ENCODE measurements at regions not wholly inside any gene's neighbourhood (a gene's known extent, or its start where the extent isn't known, plus 50 kb on each side); places are given as distances from the start of the nearest gene placed in this dataset.

DNA sequence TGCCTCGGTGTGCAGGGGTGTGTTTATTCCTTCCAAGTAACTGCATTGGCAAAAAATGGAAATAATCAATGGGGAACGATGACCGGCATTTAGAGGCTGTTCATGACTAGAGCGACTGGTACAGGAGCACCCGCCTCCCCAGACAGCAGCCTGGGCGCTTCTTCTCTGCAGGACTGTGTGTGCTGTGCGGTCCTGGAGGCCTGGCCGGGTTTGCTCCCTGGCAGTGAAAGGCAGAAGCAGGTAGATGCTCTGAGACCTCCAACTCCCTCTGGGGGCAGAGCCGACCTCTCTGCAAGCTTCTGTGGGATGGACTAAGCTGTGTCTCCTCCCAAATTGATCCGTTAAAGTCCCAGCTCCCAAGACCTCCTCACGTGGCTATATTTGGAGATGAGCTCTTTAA lies 59.2 kb upstream of the ACTRT2 start:
- Histone ChIP-seq H3K56ac (replicated peaks; ENCODE audit: insufficient read length, low read depth, low read length) (no peak overlapping the region), H3K14ac (ENCODE audit: insufficient read length) (no peak overlapping the region), H3K79me1 (ENCODE audit: low read depth, low read length) (no peaks in the 10 kb centered on the region), H3K23ac (ENCODE audit: insufficient read length) (no peak overlapping the region), H3K4ac (replicated peaks; ENCODE audit: insufficient read length, low read depth, low read length) (no peak overlapping the region), H4K20me1 (replicated peaks in 1 of 2; ENCODE audit: control insufficient read depth in 1 of 2, insufficient read depth in 2 of 2, low read length in 2 of 2) (peaks cover 0 to 5% of the 10 kb centered on the region in 2 experiments), H3K23me2 (ENCODE audit: low read depth, low read length) (peaks cover 12% of the 10 kb centered on the region; the same call in 1 of the 2 replicates), H2AFZ (ENCODE audit: low read length) (no peak overlapping the region), H3K9ac (replicated peaks in 1 of 4; ENCODE audit: extremely low read depth in 1 of 4, low read depth in 3 of 4, low read length in 3 of 4) (no peak overlapping the region), H3K4me1 (replicated peaks in 1 of 4; ENCODE audit: control insufficient read depth in 3 of 4, insufficient read depth in 4 of 4, low read length in 3 of 4) (no peaks in the 10 kb centered on the region), H3K27ac (ENCODE audit: low read depth, low read length) (no peak overlapping the region), H3K4me2 (ENCODE audit: insufficient read depth in 1 of 2, low read depth in 2 of 2, low read length in 2 of 2) (no peak overlapping the region), H2AK5ac (ENCODE audit: low read depth, low read length) (no peak overlapping the region), H2BK15ac (ENCODE audit: low read length) (no peak overlapping the region), H3K79me2 (ENCODE audit: control insufficient read depth in 1 of 2, insufficient read depth in 2 of 2, low read length in 2 of 2) (no peaks in the 10 kb centered on the region), H3K27me3 (replicated peaks in 1 of 4; ENCODE audit: control insufficient read depth in 3 of 4, extremely low read depth in 1 of 4, insufficient read depth in 3 of 4, low read length in 3 of 4) (no peaks in the 10 kb centered on the region), H2BK20ac (ENCODE audit: low read length) (no peak overlapping the region), H2BK12ac (ENCODE audit: low read depth, low read length) (no peak overlapping the region), H4K91ac (replicated peaks; ENCODE audit: insufficient read length, low read length) (no peak overlapping the region), H2BK120ac (replicated peaks; ENCODE audit: low read depth, low read length) (no peak overlapping the region), H3K36me3 (ENCODE audit: control insufficient read depth in 2 of 4, insufficient read depth in 4 of 4, low read length in 3 of 4) (no peaks in the 10 kb centered on the region), H4K8ac (ENCODE audit: extremely low read depth, insufficient read depth, low read length) (no peak overlapping the region), H4K5ac (ENCODE audit: insufficient read length, low read depth, low read length) (no peak overlapping the region), H3K18ac (ENCODE audit: extremely low read depth, low read length) (no peak overlapping the region), H3K4me3 (ENCODE audit: extremely low read depth in 1 of 4, insufficient read depth in 2 of 4, low read depth in 3 of 4, low read length in 4 of 4) (no peak overlapping the region), H2BK5ac (ENCODE audit: low read depth, low read length) (no peak overlapping the region), H3K9me3 (ENCODE audit: insufficient read depth in 2 of 2, low read depth in 1 of 2, low read length in 1 of 2) (peaks cover 81 to 83% of the 10 kb centered on the region in 2 experiments)
- ChIA-PET POLR2A (ENCODE audit: partially characterized antibody) (no interaction called here), CTCF (ENCODE audit: partially characterized antibody) (no interaction called here)
- no peak for TF ChIP-seq TBP (IDR thresholded peaks at IDR 0.05; ENCODE audit: low read depth, low read length)
- TF ChIP-seq JUND (IDR thresholded peaks at IDR 0.05; ENCODE audit: low read length), result no peak
- no peak for TF ChIP-seq EZH2 (IDR thresholded peaks at IDR 0.05; ENCODE audit: low read depth, low read length, severe bottlenecking)
- TF ChIP-seq CBX8 (IDR thresholded peaks at IDR 0.05; ENCODE audit: borderline replicate concordance, low read depth, low read length), result no peak
- no peak for TF ChIP-seq FOSL1 (IDR thresholded peaks at IDR 0.05; ENCODE audit: insufficient read depth, low read depth, low read length)
- TF ChIP-seq BRCA1 (IDR thresholded peaks at IDR 0.05; ENCODE audit: low read depth, low read length), result no peak
- TF ChIP-seq SP1 (IDR thresholded peaks at IDR 0.05; ENCODE audit: low read depth, low read length), result no peak
- no peak for TF ChIP-seq SIX5 (IDR thresholded peaks at IDR 0.05; ENCODE audit: low read depth, low read length)
- no peak for TF ChIP-seq RAD21 (IDR thresholded peaks at IDR 0.05 in 1 of 2, conservative IDR thresholded peaks at IDR 0.05 in 1 of 2; ENCODE audit: low read depth in 2 of 2, low read length in 2 of 2)
- TF ChIP-seq TAF7 (optimal IDR thresholded peaks at IDR 0.05; ENCODE audit: borderline replicate concordance, low read depth, low read length), result no peak
- TF ChIP-seq, protein P1, sequence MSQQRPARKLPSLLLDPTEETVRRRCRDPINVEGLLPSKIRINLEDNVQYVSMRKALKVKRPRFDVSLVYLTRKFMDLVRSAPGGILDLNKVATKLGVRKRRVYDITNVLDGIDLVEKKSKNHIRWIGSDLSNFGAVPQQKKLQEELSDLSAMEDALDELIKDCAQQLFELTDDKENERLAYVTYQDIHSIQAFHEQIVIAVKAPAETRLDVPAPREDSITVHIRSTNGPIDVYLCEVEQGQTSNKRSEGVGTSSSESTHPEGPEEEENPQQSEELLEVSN (IDR thresholded peaks at IDR 0.05), result no peak
- no peak for TF ChIP-seq RFX5 (IDR thresholded peaks at IDR 0.05; ENCODE audit: borderline replicate concordance, low read depth, low read length)
- 70% methylated on average over 7 of the region's 11 CpGs; no CpG with 5 or more reads in 1 of the 2 experiments for WGBS, 2 experiments (ENCODE audit: extremely low coverage in 1 of 2, insufficient coverage in 1 of 2, insufficient read length in 1 of 2, insufficient replicate concordance in 2 of 2, low coverage in 1 of 2, low lambda C conversion rate in 2 of 2, missing lambda C conversion rate in 1 of 2)
- DNase-seq (ENCODE audit: low read depth in 1 of 2, low spot score in 2 of 2) (no peak), FAIRE-seq (no peak)
